Epidermal melanocyte (primary cell): ENCODE measurements at regions not wholly inside any gene's neighbourhood (a gene's known extent, or its start where the extent isn't known, plus 50 kb on each side); places are given as distances from the start of the nearest gene placed in this dataset.
"Not testable (repeated sequence)": the region's sequence is repeated elsewhere in the genome, so short reads cannot be mapped to it uniquely, and the experiment has no call there.

ENCODE experiments used
- DNase-seq: peaks from one replicate; pipeline ENCODE4 v3.0.0; 2011; ENCODE audit warnings: low spot score; ENCODE audit not compliant: insufficient read length

DNA sequence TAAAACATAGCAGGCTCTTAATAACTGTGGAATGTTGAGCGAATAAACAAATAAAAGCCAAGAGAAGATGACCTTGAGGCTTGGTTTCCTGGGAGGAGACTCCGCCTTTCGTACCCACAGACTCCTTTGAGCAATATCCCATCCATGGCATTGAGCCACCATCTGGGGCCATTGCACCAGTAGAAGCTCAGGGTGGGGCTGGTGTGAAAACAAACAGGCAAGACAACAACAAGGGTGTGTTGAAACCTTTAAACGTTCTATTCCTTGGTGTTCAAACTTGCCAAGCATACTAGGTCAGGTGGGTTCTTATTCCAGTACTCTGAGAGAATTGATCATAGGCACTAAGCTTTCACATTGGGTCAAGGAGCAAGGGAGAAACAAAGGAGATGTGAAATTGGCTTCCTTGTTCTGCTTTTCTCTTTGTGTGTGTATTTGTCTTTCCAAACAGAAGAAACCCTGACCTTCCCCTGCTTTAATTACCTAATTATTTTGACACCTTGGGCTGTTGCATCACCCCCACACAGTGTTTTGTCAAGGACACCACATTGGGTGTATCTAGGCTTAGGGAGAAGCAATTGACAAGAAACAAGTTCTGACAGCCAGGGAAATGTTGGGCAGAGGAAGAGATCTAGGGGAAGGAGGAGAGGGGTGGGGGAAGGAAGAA, 105.1 kb upstream of the BCL6 start:
- no peak for DNase-seq

GRCh38 chr3:187852842-187853730, 107.8 kb upstream of the BCL6 start:
- DNase-seq: no peak

DNA sequence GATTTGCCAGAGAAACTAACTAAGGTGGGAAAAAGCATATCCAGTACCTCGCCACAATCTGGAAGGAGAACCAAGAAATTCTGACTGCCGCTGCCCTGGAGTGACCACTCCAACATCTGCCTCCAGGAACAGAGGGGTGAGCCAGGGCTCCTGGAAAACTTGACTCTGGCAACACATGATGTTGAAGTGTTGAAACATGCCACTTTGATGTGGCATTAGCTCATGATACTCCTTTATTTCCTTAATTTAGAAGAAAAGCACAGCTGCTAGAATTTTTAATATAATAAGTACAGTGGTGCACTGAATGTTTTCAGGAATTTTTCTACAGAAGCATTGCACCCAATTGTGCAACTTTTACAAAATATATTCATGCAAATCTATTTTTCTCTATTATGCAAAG, 109.9 kb upstream of the BCL6 start:
- no peak for DNase-seq

DNA sequence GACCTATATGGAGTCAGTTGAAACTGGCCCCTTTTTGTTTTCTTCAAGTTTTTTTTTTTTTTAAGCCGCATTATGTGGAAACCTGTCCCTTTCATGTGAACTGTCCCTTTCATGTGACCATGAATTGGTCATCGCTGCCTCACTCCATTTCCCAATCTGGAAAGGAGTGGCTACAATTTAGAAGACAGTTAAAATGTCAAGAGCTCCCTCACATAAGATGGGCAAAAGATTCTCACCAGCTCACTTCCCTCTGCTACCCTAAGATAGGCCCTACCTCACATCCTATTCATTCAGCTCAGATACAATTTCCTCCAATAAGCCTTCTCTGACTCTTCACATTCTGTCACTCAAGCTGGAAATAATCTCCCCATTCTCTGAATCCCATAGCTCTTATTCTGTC, 111.3 kb upstream of the BCL6 start:
- no peak for DNase-seq

- DNase-seq: no peak
Observed at GRCh38 chr3:187858041-187858440, 112.8 kb upstream of the BCL6 start.

GRCh38 chr3:187858711-187859110, 113.4 kb upstream of the BCL6 start:
- DNase-seq: no peak

- not testable (repeated sequence) for DNase-seq
Observed at GRCh38 chr3:187862701-187863277, 117.5 kb upstream of the BCL6 start.

DNA sequence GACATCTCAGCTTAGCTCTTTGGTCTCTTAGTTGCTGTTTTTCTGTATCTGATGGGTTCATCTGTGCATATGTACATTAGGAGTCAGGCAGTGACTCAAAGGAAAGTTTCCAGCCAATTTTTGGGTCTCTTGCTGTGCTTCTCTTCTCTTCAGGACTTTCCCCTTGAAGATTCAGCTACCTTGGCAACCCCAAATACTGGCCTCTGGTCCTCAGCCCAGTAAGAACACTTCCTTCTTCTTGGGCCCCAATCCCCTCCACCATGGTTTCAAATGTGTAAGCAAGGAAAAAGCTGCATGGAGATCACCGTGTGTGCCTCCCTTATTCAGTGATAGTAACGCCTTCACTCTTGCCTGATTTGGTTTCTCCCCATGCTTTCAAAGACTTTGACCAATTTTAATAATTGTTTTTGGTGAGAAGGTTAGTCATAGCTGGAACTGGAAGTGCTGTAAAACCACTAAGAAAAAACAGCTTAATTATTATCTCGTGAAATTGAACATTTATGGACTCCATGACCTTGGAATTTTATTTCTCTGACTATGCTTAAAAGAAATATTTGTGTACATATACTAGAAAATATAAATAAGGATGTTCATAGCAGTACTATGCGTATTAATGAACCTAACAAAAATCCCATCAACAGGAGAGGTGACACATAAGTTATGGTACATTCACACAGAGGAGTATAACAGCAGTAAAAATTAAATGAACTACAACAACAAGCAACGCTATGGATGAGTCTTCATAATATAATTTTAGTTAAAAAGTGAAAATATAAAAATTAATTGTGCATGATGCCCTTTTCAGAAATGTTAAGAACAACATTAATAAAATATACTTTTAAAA, 125.3 kb upstream of the BCL6 start:
- DNase-seq: no peak

GRCh38 chr3:187871204-187871591, 125.9 kb upstream of the BCL6 start:
- no peak for DNase-seq

DNA sequence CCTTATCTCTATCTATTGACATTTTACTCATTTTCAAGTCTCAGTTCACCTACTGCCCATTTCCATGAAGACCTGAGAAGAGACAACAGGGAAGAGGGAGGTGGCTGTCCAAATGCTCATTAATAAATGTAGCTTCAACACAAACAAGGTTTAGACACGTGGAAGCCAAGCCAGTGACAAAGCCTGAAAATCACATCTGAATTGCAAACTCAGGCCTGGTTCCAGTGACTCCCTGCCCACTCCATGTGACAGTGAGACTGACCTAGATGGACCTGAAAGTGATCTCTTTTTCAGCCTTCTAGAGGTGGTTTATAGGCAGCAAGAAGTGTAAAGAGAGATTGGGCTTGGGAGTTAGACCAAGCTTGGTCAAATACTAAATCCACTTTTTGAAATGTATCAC, 126.6 kb upstream of the BCL6 start:
- DNase-seq: no peak

GRCh38 chr3:187873843-187874242, 128.6 kb upstream of the BCL6 start:
- no peak for DNase-seq

DNA sequence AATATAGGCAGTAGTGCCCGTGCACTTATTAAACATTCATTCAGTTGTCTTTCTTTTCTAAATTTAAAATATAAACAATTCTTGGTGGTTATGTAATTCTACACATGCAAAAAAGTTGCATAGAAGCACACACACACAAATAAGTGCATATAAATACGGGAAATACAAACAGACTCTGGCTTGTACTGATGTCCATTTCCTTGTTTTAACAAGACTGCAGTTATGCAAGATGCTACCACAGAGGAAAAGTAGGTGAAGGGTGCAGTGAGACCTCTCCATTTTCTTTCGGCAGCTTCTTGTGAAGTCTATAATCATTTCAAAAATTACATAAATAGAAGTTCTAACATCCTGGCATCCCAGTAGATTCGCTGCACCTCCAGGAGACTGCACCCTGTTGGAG, 130.6 kb upstream of the BCL6 start:
- DNase-seq: no peak

- DNase-seq: no peak
Observed at GRCh38 chr3:187878772-187879518, 133.7 kb upstream of the BCL6 start.

- no peak for DNase-seq
Observed at GRCh38 chr3:187880441-187880840, 135.2 kb upstream of the BCL6 start.

DNA sequence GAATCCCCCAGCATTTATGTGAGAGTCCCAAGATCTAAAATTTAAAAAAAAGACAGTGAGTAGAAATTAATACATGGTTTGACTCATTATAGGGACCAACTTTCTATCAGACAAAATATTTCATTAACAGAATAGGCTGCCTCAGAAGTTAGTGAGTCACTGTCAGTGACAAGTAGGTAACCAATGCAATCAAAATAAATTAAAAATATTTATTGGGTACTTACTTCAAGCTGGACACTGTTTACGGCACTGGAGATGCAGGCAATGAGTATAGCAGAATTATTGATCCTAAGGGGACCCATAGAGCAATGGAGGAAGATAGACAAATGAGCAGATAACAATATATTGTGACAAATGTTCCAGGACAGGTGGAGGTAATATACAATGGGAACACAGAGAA, 135.6 kb upstream of the BCL6 start:
- DNase-seq: no peak

GRCh38 chr3:187888701-187889100, 143.4 kb upstream of the BCL6 start:
- no peak for DNase-seq

- no peak for DNase-seq
Observed at GRCh38 chr3:187889106-187889505, 143.8 kb upstream of the BCL6 start.

- no peak for DNase-seq
Observed at GRCh38 chr3:187889601-187890404, 144.5 kb upstream of the BCL6 start.

DNA sequence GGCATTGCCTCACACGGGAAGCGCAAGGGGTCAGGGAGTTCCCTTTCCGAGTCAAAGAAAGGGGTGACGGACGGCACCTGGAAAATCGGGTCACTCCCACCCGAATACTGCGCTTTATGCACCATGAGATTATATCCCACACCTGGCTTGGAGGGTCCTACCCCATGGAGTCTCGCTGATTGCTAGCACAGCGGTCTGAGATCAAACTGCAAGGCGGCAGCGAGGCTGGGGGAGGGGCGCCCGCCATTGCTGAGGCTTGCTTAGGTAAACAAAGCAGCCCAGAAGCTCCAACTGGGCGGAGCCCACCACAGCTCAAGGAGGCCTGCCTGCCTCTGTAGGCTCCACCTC, 145.1 kb upstream of the BCL6 start:
- not testable (repeated sequence) for DNase-seq

DNA sequence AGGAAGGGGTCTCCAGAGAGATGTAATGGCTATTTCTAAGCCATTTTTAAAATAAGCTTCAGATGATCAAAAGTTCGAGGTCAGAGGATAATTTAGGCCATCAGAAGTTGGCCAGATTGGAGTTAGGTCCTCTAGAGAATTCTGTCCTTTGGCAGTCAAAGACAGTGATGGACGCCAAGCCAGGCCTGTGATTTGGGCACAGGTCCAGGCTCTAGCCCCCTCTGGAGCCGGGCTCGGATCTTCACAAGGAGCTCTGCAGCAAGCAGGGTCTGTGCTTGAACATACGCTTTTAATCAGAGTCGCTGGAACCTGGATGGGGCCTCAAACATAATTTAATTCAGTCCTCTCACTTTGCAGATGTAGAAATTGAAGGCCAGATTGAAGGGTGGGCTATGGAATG, 151.4 kb upstream of the BCL6 start:
- no peak for DNase-seq
